ENCODE measurements at regions not wholly inside any gene's neighbourhood (a gene's known extent, or its start where the extent isn't known, plus 50 kb on each side); places are given as distances from the start of the nearest gene placed in this dataset.

DNA sequence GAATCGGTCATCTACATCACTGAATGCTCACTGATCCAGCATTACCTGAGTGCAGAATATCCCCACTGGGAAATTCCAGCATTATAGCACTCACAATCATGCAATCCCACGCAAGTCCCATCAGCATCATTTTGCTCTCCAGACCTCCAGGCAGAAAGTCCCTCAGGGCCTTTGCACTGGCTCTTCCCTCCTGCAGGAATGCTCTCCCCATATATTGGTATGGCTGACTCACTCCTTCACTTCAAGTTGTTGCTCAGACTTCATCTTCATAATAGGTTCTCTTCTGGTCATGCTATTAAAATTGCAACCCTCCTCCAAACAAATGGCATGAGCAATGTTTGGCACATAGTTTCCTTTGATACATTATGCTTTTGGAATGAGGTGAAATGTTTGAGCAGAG, 64.7 kb upstream of the CELF4 start:
- TF ChIP-seq, protein P1, sequence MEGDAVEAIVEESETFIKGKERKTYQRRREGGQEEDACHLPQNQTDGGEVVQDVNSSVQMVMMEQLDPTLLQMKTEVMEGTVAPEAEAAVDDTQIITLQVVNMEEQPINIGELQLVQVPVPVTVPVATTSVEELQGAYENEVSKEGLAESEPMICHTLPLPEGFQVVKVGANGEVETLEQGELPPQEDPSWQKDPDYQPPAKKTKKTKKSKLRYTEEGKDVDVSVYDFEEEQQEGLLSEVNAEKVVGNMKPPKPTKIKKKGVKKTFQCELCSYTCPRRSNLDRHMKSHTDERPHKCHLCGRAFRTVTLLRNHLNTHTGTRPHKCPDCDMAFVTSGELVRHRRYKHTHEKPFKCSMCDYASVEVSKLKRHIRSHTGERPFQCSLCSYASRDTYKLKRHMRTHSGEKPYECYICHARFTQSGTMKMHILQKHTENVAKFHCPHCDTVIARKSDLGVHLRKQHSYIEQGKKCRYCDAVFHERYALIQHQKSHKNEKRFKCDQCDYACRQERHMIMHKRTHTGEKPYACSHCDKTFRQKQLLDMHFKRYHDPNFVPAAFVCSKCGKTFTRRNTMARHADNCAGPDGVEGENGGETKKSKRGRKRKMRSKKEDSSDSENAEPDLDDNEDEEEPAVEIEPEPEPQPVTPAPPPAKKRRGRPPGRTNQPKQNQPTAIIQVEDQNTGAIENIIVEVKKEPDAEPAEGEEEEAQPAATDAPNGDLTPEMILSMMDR (IDR thresholded peaks at IDR 0.05; ENCODE audit: control extremely low read depth in 1 of 3, insufficient read depth in 1 of 3, low read depth in 1 of 3, low read length in 3 of 3): no peak
- TF ChIP-seq SAP30 (IDR thresholded peaks at IDR 0.05; ENCODE audit: insufficient read depth, insufficient replicate concordance, low read length) (no peak), SP2 (IDR thresholded peaks at IDR 0.05; ENCODE audit: low read length) (no peak), EZH2 (IDR thresholded peaks at IDR 0.05; ENCODE audit: low read depth, low read length, severe bottlenecking) (no peak), RNF2 (IDR thresholded peaks at IDR 0.05; ENCODE audit: borderline replicate concordance, low read depth, low read length, missing control alignments, poor library complexity, severe bottlenecking) (no peak), RAD21 (IDR thresholded peaks at IDR 0.05 in 1 of 2, conservative IDR thresholded peaks at IDR 0.05 in 1 of 2; ENCODE audit: low read depth in 2 of 2, low read length in 2 of 2) (no peak), EP300 (IDR thresholded peaks at IDR 0.05; ENCODE audit: borderline replicate concordance in 1 of 2, low read depth in 2 of 2, low read length in 2 of 2) (no peak), TEAD4 (IDR thresholded peaks at IDR 0.05; ENCODE audit: low read depth, low read length) (no peak), POLR2AphosphoS5 (IDR thresholded peaks at IDR 0.05; ENCODE audit: low read depth, low read length) (no peak), BRCA1 (IDR thresholded peaks at IDR 0.05; ENCODE audit: low read depth, low read length) (no peak), POLR2A (IDR thresholded peaks at IDR 0.05; ENCODE audit: control extremely low read depth in 1 of 2, low read depth in 2 of 2, low read length in 2 of 2) (no peak), GABPA (IDR thresholded peaks at IDR 0.05; ENCODE audit: borderline replicate concordance, insufficient read depth, low read length) (no peak), SP1 (IDR thresholded peaks at IDR 0.05; ENCODE audit: low read depth, low read length) (no peak), SIX5 (IDR thresholded peaks at IDR 0.05; ENCODE audit: low read depth, low read length) (no peak)

All from H1 (cell line).